NCI-H345 treated with DMSO at 0.1 percent for 48 hours (cell line): ENCODE measurements at regions not wholly inside any gene's neighbourhood (a gene's known extent, or its start where the extent isn't known, plus 50 kb on each side); places are given as distances from the start of the nearest gene placed in this dataset.
"Not testable (repeated sequence)": the region's sequence is repeated elsewhere in the genome, so short reads cannot be mapped to it uniquely, and the experiment has no call there.

Experiments
- DNase-seq: peaks from one replicate; lab custom pipeline; 2025; ENCODE audit not compliant: unreplicated experiment; lab: John Stamatoyannopoulos, UW

DNA sequence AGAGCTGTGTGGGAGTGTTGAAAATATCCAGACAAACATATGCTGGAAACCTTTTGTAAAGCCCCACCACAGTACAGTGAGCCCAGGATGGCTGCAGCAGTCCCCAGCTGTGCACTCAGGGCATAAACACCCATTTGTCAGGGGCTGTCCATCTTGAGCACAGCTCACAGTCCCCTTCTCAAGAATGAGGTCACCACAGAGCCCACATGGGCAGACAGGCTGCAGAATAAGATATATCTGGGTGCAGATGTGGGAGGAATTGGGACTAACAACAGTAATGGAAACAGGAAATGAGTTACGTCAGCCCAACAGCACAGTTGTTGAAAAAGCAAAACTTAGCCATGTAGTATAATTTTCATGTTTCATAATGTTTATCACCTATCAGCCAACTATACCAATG lies 219.6 kb downstream of the ETAA1 start:
- DNase-seq, result no peak

DNA sequence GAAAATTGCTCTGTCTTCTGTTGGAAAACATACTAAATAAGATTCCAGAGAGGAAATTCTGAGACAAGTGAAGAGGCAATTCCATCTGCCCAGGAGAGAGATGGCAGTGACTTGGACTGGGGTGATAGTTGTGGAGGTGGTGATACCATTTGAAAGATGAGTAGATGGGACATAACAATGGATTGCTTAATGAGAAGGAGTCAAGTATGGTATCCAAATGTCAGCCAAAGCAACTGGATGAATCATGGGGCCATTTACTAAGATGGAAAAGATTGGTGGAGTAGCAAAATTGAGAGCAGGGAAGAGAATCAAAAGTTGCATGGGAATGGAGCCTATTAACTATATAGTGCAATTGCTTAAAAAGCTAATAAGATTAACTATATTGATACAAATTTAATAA lies 222.1 kb downstream of the ETAA1 start:
- no peak for DNase-seq

DNA sequence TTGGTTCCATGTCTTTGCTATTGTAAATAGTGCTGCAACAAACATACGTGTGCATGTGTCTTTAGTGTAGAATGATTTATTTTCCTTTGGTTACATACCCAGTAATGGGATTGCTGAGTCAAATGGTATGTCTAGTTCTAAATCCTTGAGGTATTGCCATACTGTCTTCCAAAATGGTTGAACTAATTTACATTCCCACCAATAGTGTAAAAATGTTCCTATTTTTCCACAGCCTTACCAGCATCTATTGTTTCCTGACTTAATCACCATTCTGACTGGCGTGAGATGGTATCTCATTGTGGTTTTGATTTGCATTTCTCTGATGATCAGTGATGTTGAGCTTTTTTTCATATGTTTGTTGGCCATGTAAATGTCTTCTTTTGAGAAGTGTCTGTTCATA lies 226.6 kb downstream of the ETAA1 start:
- DNase-seq, result not testable (repeated sequence)

DNA sequence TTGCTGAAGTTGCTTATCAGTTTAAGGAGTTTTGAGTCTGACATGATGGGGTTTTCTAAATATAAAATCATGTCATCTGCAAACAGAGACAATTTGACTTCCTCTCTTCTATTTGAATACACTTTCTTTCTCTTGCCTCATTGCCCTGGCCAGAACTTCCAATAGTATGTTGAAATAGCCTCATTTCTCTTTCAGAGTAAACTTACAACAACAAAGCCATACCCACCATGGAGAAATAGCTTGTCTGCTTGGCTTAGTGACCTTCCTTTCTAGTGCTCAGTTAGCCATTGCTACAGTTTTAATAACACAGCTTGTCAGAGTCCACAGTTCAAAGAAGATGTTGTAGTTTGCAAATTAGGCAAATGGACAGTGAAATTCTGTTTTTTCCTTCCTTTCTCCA lies 228.0 kb downstream of the ETAA1 start:
- no peak for DNase-seq

DNA sequence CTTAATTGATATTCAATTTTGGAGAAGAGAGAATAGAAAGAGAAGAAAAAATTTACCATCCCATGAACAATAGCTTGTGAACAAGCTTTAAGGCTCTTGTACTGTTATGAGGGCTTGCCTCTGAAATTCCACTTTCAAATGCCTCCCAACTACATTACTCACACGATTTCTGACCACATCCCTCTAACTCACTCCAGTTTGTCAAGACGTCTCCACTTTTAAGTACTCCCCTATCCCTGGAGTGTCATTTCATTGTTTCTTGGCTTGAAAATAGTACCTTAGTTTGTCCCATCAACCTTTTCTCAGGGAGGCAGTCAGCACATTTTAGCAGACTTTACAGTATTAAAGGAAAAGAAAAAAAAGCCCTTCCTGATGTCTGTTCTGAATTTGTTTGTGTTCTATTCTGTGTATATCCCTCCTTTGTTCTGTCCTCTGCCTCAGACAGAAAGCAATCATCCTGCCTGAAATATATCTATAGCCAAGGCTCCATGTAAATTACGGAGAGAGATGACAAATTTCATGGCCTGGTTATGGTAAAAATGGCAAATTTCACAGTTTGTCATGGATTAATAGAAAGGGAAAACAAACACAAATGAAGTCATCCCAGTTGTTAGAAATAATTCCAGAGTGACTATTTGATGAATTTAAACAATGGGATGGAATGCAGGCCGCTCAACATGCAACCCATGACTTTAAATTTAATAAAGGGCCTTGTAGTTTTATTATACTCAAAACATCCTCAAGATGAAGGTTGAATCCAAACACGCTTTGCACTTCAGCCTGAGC lies 228.8 kb downstream of the ETAA1 start:
- DNase-seq, result no peak

DNA sequence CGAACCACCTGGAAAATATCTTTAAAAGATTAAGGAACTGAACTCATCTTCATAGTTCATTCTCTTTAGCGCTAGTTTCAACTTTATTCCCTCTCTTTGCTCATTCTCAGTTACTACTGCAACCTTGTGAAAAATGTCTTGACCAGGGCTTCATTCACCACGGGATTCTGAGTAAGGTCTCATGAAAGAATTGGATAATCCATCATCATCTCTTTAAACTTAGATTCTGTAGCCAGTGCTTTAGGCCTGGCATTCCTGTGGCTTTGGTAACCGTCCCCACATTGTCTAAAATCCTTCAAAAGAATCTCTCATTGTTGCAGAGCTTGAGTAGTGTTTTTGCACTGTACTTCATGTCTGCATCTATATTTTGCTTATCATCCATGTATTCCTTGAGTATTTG lies 229.5 kb downstream of the ETAA1 start:
- no peak for DNase-seq

DNA sequence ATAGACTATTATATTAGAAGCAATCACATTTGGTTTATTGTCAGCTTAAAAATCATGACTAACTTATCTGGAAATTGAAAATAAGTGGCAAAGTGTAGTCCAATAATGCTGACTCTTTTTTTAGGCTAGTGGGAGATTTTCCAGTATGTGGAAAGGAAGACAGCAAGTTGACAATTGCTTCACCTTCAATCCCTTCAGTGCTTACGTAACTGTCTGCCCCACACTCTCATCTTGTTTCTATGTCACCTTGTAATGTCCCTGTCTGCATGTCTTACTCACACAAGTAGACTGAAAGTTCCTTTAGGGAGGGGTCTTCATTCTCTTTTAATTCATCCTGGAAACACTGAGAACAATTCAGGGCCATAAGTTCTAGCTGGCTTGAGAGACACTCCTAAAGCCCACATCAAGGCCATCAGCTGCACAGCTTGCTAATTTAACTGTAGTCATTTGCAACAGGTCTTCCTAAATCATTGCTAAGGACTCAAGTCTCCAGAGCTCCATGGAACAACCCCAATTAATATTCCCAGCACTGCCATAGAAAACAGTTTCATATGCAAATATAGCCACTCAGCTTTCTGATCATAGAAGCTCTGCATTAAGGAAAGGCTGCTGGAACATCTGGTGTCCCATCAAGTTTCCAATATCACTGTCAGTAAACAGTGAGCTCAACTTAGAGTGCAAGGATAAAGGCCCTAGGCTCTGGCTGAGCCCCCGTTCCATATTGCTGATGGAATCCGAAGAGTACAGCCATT lies 230.5 kb downstream of the ETAA1 start:
- DNase-seq, result no peak

DNA sequence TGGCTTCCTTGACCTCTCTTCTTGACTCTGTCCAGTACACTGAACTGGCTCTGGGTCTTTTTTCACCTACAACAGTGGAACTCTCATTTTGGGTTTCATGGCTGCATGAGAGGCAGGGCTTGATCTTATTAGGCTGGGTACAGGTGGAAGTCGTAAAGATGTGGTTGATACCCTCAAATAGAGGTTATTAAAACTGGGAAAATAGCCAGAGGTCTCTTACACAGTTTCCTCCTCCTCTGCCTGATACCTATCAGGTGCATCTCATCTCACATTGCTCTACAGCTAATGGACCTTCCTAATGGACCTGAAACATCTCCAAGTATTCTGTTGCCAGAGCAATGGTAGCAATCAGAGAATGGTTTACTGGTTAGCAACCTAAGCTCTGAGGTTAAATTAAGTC lies 231.8 kb downstream of the ETAA1 start:
- DNase-seq, result no peak

DNA sequence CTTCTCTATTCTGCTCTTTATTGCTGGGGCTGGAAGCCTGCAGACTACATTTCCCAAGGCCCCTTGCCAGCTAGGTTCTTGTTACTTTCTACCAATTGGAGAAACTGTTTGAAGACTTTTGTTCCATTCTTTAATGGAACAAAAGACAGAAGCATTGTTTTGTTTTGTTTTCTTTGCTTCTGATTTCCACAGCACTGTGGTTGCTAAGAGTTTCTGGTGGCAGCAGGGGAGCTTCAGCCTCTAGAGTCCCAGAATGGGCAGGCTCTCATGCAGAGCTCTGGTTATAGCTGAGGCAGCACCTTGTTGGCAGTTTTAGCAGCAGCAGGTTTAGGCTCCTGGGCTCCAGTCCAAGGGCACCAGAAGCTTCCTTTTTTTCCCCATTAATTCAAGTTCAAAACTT lies 234.3 kb downstream of the ETAA1 start:
- DNase-seq, result no peak

DNA sequence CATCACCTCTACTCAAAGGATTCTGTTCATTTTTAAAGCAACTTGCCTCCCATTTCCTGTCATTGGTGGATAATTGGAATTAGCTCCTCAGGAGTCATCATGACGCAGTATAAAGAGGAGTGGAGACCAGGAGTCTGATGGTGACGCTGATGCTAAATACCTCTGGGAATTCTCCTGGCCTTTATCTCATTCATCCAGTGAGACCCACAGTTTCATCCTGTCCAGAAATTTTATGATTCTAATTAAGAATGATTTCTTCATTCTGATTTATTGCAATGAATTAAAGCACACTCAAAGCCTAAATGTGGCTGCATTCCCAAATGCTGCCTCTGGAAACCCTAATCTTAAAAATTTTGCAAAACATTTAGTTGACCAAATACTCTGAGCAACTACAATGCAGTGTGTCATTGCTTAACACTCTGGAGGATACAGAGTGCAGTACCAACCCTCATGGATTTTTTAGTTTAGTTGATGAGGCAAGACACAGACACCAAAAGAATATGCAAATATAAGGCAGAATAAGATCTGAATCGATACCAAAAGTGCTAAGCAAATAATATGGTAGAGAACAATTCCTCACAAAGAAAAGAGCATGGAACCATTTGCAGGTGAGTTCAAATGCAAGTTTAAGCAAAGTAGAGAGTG lies 236.2 kb downstream of the ETAA1 start:
- no peak for DNase-seq

DNA sequence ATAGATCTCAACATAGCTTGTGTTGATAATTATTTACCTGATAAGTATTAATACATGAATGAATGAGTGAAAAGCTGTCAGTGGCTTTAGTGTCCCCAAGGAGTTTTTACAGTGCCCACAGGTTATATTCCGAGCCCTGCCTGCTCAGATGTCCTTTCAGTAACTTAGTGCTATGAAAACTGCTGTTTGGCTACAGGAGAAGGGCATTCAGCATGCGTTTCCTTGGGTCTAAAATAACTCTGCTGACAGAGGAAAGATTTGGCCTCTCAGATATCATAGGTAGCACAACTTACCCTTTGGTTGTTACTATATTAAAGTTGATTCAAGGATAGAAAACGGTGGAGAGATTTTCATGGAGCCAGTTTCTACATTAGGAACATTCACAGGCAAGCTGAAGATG lies 241.0 kb downstream of the ETAA1 start:
- DNase-seq, result no peak

DNA sequence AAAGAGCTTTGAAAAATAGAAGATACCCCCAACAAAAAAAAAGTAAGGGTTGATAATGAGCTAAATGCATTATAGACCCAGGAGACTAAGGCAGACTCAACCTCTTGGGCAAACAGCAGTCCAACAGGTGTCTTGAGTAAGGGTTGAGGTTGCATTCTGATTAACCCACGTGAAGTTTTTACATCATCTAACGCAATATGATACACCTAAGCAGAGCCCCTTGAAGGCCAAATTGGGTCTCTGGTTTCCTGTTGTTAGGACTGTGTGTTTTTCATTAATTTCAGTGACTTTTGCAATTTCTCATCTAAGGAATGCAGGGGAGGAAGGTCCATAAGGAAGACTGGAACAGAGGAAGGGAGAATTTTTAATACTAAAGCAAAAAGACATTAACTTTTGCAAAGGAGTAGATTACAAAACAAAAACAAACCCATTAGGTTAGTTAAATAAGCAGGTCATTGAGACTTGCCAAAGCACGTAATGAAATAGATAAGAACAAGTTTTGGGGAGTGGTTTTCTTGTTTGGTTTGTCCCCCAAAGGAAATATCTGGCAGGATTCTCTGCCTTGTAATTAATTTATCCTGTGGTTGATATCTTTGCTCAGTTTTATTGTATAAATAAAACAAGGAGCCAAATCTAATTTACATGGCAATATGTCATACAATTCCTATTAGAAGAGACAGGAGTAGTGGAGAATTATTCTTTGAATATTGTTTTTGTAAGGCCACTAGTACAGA lies 244.3 kb downstream of the ETAA1 start:
- DNase-seq, result no peak

DNA sequence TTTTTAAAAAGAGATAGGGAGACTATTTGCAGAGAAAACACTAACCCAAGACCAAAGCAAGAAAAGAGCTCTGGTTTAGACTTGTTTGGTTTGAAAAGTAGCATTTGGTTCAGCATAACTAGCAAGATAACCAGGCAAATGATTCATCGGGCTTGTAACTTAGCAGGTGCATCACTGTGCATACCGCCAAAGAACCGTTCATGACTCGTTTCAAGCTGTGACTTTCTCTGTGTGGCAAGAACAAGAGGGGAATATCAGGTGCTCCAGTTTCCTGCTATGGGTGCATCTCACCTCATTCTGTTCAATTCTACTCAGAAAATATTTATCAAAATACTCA lies 244.9 kb downstream of the ETAA1 start:
- no peak for DNase-seq

DNA sequence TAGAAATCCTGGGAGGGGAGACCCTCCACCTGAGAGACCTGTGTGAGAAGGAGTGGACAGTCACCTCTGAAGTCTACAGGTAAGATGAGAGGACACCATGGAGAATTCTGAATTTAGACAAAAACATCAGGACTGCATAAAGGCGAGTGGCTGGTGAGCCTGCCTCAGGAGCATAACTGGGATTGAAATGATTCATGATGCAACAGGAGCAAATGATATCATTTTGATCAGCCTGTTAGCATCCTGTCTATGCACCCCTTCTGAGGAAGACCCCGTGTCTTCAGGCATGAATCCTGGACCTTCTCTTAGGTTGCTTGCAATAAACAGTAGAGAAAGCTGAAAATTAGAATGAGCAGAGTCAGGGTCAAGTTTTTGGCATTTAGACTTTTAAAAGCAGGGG lies 245.8 kb downstream of the ETAA1 start:
- no peak for DNase-seq

DNA sequence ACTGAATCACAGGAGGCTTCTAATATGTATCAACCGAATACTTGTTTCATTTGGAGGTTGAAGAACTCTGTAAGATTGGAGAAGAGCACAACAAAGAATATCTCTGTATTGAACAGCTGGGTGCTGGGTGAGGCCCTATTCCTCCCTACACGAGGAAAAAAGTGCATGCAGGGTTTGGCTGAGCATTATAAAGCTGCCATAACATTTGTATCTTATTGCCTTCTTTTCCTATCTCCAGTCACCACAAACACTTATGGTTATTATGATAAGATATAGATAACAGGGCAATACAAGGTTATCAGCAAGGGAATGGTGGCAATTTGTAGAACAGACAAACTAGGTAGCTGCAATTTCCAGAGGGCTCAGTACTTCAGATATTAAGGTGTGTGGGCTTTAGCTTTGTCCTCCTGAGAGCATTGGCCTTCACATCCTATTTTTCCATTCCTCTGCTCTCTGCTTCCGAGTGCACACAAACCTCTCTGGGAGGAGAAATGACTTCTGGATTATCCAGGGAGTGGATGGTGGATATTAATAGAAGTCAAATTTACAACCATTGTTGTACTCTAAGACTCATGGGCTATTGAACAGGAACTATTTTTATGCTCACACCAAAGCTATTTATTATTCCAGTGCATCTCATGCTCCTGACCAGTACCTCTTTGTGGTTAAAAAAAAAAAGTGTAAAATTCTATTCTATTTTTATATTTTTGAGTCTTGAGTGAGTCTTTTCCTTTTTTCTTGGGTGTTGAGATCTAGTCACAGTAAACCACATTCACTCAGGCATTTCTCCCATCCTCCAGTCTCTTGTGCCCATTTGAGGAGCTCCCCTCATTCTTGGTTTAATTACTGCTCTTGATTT lies 248.4 kb downstream of the ETAA1 start:
- DNase-seq, result no peak

DNA sequence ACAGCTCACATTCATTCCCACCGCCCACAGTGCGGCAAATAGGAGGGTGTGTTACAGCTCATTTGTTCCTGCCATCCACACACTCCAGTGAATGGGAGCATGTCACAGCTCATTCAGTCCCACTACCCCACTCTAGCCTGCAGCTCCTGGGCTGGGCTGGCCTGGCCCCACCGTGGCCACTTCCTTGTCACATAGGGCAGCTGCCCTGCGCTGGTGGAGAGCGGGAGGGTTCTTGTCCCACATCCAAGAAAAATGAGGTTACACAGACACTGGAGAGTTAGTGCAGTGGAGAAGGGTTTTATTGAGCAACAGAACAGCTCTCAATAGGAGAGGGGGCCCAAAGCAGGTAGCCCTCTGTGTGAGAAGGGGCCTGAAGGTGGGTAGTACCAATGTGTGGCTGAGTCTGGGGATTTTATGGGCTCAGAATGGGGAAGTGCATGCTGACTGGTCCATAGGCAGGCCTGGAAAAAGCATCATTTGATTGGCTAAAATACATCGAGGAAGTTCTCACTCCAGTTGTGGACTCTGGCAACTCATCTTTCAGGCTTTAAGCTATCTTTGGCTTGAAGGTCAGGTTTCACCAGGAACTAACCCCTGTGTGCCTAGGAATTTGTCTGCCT lies 249.7 kb downstream of the ETAA1 start:
- no peak for DNase-seq

DNA sequence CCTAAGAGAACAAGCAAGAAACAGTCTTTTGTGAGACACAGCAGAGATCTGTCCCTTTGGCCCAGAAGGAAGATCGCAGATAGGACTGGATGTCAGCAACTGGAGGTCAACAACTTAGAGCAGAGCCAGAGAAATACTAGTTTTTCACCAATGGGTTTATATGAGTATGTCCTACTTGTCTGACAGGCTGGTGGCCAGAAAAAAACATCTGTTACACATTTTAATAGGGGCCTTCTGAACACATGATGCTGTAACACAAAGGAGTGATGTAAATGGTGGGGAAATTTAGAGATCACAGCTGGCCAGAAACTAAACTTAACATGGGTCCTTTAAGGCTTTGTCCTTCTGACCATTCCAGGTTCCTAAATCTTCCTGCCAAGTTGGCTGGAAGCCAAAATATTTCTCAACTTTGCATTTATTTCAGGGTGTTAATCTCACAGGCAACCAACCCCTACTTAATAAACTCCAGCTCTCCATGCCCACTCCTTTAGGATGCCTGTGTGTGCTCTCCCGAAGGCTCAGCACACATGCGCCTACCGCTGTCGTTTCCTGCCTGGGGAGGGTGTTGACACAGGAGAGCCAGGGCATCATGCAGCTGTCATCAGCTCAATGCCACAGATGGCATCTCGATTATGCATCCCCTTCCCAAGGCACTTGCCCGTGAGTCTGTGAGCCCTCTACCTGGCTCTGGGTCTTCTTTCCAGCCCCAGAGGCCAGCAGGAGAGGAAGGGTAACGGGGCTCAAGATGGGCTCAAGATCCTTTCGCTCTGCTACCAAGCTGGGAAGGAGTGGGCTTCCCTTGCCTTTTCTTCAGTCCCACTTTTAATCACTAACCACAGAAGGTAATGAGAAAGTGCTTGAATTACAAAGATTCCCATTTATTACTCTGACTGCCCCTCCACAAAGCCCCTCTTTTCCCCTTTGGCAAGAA lies 252.5 kb downstream of the ETAA1 start:
- DNase-seq, result peak; percentile 4

DNA sequence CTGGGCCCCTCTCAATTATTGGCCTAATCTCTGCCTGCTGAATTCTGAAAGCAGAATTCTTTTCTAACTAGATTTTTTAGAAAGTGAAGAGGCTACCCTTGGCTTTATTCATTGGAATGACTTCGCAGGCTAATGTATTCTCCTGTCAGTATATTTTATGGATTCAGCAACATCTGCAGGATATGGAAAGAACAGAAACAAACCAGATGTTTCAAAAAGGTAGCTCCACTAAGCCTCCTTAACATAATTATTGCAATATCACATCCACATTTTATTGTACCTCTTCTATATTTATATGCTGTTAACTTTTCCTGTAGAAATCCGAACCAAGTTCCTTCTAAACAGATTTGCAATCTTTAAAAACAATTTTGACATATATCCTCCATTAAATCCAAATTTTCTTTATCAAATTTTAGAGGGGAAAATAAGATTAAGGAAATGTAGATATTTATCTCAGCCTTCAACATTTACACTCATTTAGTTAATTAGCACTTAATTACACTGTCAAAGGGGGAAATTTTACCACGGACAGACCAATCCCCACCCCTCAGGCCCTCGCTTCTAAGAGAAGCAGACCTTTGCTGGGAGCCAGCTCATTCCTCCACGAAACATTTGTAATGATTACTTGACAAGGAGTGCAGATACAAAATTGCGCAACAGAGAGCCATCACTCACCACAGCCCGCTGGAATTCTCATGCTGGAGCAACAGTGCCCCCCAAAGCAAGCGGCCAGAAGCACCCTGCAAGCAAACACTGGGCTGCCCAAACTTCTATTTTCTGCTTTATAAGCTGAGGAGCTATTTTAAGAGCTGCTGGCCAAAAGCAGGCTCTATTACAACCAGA lies 253.4 kb downstream of the ETAA1 start:
- DNase-seq, result no peak
